ENCODE measurements at regions not wholly inside any gene's neighbourhood (a gene's known extent, or its start where the extent isn't known, plus 50 kb on each side); places are given as distances from the start of the nearest gene placed in this dataset.

DNA sequence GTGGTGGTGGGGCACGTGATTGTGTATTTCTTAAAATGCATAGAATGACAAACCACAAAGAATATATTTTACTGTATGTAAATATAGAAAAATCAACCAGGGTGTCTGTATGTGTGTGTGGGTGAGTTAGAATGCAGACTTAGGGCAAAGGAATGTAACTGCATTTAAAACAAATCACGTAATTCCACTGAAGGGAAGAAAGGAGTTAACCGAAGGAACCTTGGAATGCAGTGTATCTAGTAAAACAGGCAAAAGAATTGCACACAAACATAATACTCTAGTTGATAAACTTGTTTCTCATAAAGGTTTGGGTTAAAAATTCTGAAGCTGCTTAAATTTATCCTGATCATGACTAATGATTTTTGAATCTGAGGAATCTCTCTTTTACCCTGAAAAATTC, 134.9 kb downstream of the ADRA2A start:
- ATAC-seq (no peak), DNase-seq (ENCODE audit: low spot score) (no peak)
- TF ChIP-seq PRRX2 (CRISPR knock-in tag; IDR thresholded peaks at IDR 0.05) (no peak), CREM (CRISPR knock-in tag; IDR thresholded peaks at IDR 0.05) (no peak), SOX15 (CRISPR knock-in tag; IDR thresholded peaks at IDR 0.05) (no peak), NFATC4 (CRISPR knock-in tag; IDR thresholded peaks at IDR 0.05) (no peak), NR2C2 (CRISPR knock-in tag; IDR thresholded peaks at IDR 0.05) (no peak), TP53 (CRISPR knock-in tag; IDR thresholded peaks at IDR 0.05) (no peak), GABPB1 (CRISPR knock-in tag; IDR thresholded peaks at IDR 0.05) (no peak), ZBTB21 (CRISPR knock-in tag; IDR thresholded peaks at IDR 0.05; ENCODE audit: borderline replicate concordance) (no peak)
- TF ChIP-seq, protein P1, sequence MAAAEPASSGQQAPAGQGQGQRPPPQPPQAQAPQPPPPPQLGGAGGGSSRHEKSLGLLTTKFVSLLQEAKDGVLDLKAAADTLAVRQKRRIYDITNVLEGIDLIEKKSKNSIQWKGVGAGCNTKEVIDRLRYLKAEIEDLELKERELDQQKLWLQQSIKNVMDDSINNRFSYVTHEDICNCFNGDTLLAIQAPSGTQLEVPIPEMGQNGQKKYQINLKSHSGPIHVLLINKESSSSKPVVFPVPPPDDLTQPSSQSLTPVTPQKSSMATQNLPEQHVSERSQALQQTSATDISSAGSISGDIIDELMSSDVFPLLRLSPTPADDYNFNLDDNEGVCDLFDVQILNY (CRISPR knock-in tag; IDR thresholded peaks at IDR 0.05), result no peak
- TF ChIP-seq, protein P2, sequence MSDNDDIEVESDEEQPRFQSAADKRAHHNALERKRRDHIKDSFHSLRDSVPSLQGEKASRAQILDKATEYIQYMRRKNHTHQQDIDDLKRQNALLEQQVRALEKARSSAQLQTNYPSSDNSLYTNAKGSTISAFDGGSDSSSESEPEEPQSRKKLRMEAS (CRISPR knock-in tag; IDR thresholded peaks at IDR 0.05), result no peak
- H3K9me3 Mint-ChIP-seq, result no peaks in the 10 kb centered on the region; the same call in 1 of the 2 replicates
- no peak overlapping the region for H3K27ac Mint-ChIP-seq
- CTCF ChIA-PET, result interaction anchor here (1.9 kb wide), 1 partner anchor 135 kb away, joined by 12 read pairs; the partner anchor contains the start of gene ADRA2A
- peaks cover 2% of the 10 kb centered on the region; the same call in 1 of the 2 replicates for H3K36me3 Mint-ChIP-seq
- POLR2A ChIA-PET, result no interaction called here
- H3K4me1 Mint-ChIP-seq, result no peaks in the 10 kb centered on the region
- no peak overlapping the region for H3K4me3 Mint-ChIP-seq
- no peaks in the 10 kb centered on the region for H3K27me3 Mint-ChIP-seq (ENCODE audit: low read depth)

DNA sequence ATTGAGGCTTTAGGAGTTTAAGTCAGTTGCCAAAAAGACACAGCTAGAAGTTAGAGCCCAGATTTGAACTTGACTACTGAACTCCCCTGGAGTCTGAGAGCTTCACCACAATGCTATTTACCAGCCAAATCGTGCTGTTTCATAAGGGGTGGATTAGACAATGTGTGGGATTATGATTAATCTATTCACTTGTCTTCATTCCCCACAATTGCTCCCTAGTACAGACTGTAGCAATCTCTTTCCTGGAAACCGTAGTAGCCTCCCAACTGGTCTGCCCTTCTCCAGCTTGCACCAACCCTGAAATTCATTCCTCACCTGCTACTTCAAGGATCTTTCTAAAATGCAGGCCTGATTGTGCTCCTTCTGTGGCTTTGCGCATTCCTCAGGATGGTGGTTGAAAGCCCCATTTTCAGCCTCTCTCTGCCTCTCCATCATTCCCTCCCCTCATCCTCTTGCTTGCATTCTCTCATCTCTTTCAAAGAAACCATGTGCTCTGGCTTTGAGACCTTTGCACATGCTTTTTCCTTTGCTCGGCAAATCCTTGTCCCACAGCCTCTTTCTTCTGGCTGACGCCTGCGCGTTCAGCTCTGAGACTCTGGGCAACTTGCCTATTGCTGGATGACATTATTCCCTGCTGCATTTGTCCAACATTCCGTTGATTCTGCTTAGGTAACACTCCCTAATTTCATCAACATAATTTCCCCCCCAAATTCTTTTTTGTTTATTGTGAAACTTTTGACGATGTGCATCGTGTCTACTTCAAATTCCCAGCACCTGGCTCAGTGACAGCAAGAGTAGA, 145.1 kb downstream of the ADRA2A start:
- ChIA-PET POLR2A (no interaction called here), CTCF (interaction anchor here (2.0 kb wide), 1 partner anchor 14 kb away, joined by 6 read pairs; no protein-coding TSS in a partner anchor)
- no peak overlapping the region for H3K27ac Mint-ChIP-seq
- DNase-seq (ENCODE audit: low spot score) (no peak), ATAC-seq (no peak)
- peaks cover 6% of the 10 kb centered on the region for H3K4me1 Mint-ChIP-seq
- H3K9me3 Mint-ChIP-seq, result peaks cover 35% of the 10 kb centered on the region
- no peaks in the 10 kb centered on the region for H3K36me3 Mint-ChIP-seq
- no peak overlapping the region for H3K4me3 Mint-ChIP-seq
- no peaks in the 10 kb centered on the region for H3K27me3 Mint-ChIP-seq (ENCODE audit: low read depth)
- TF ChIP-seq, protein P3, sequence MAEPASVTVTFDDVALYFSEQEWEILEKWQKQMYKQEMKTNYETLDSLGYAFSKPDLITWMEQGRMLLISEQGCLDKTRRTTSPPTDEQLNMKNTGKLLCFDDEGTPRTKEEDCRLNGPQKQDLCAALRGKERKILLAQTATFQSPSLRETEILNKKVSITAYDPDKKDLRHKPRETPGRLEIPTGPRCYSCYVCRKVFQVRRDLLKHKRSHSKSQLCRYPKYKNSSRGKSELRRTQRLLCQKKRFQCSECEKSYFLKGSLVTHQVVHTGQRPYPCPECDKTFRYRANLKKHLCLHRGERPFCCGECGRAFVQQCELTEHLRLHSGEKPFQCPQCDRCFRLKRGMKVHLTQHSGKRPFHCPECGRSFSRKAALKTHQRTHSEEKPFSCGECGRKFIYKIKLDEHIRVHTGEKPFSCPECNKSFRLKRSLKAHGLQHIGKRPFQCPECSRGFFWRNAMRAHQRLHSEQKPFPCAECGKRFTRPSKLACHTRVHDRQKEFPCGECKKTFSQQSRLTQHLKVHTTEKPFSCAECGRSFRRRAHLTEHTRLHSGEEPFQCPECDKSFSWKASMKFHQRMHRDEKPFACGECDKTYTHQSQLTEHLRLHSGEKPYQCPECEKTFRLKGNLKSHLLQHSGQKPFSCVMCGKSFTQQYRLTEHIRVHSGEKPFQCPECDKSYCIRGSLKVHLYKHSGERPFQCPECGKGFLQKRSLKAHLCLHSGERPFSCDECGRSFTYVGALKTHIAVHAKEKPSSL (CRISPR knock-in tag; conservative IDR thresholded peaks at IDR 0.05), result no peak
- TF ChIP-seq GTF2I (CRISPR knock-in tag; conservative IDR thresholded peaks at IDR 0.05), result no peak
- TF ChIP-seq, protein P4, sequence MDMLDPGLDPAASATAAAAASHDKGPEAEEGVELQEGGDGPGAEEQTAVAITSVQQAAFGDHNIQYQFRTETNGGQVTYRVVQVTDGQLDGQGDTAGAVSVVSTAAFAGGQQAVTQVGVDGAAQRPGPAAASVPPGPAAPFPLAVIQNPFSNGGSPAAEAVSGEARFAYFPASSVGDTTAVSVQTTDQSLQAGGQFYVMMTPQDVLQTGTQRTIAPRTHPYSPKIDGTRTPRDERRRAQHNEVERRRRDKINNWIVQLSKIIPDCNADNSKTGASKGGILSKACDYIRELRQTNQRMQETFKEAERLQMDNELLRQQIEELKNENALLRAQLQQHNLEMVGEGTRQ (CRISPR knock-in tag; IDR thresholded peaks at IDR 0.05), result no peak
- TF ChIP-seq, protein P5, sequence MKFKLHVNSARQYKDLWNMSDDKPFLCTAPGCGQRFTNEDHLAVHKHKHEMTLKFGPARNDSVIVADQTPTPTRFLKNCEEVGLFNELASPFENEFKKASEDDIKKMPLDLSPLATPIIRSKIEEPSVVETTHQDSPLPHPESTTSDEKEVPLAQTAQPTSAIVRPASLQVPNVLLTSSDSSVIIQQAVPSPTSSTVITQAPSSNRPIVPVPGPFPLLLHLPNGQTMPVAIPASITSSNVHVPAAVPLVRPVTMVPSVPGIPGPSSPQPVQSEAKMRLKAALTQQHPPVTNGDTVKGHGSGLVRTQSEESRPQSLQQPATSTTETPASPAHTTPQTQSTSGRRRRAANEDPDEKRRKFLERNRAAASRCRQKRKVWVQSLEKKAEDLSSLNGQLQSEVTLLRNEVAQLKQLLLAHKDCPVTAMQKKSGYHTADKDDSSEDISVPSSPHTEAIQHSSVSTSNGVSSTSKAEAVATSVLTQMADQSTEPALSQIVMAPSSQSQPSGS (CRISPR knock-in tag; IDR thresholded peaks at IDR 0.05; ENCODE audit: borderline replicate concordance, low read depth), result no peak
- TF ChIP-seq, protein P6, sequence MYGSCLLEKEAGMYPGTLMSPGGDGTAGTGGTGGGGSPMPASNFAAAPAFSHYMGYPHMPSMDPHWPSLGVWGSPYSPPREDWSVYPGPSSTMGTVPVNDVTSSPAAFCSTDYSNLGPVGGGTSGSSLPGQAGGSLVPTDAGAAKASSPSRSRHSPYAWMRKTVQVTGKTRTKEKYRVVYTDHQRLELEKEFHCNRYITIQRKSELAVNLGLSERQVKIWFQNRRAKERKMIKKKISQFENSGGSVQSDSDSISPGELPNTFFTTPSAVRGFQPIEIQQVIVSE (CRISPR knock-in tag; IDR thresholded peaks at IDR 0.05; ENCODE audit: borderline replicate concordance), result no peak
- TF ChIP-seq, protein P7, sequence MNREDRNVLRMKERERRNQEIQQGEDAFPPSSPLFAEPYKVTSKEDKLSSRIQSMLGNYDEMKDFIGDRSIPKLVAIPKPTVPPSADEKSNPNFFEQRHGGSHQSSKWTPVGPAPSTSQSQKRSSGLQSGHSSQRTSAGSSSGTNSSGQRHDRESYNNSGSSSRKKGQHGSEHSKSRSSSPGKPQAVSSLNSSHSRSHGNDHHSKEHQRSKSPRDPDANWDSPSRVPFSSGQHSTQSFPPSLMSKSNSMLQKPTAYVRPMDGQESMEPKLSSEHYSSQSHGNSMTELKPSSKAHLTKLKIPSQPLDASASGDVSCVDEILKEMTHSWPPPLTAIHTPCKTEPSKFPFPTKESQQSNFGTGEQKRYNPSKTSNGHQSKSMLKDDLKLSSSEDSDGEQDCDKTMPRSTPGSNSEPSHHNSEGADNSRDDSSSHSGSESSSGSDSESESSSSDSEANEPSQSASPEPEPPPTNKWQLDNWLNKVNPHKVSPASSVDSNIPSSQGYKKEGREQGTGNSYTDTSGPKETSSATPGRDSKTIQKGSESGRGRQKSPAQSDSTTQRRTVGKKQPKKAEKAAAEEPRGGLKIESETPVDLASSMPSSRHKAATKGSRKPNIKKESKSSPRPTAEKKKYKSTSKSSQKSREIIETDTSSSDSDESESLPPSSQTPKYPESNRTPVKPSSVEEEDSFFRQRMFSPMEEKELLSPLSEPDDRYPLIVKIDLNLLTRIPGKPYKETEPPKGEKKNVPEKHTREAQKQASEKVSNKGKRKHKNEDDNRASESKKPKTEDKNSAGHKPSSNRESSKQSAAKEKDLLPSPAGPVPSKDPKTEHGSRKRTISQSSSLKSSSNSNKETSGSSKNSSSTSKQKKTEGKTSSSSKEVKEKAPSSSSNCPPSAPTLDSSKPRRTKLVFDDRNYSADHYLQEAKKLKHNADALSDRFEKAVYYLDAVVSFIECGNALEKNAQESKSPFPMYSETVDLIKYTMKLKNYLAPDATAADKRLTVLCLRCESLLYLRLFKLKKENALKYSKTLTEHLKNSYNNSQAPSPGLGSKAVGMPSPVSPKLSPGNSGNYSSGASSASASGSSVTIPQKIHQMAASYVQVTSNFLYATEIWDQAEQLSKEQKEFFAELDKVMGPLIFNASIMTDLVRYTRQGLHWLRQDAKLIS (CRISPR knock-in tag; IDR thresholded peaks at IDR 0.05; ENCODE audit: borderline replicate concordance), result no peak
- no peak for TF ChIP-seq CBFB (CRISPR knock-in tag; IDR thresholded peaks at IDR 0.05; ENCODE audit: low read depth)
- TF ChIP-seq, protein P8, sequence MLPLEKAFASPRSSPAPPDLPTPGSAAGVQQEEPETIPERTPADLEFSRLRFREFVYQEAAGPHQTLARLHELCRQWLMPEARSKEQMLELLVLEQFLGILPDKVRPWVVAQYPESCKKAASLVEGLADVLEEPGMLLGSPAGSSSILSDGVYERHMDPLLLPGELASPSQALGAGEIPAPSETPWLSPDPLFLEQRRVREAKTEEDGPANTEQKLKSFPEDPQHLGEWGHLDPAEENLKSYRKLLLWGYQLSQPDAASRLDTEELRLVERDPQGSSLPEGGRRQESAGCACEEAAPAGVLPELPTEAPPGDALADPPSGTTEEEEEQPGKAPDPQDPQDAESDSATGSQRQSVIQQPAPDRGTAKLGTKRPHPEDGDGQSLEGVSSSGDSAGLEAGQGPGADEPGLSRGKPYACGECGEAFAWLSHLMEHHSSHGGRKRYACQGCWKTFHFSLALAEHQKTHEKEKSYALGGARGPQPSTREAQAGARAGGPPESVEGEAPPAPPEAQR (CRISPR knock-in tag; IDR thresholded peaks at IDR 0.05), result no peak
- no peak for TF ChIP-seq MXD4 (CRISPR knock-in tag; IDR thresholded peaks at IDR 0.05; ENCODE audit: borderline replicate concordance)
- no peak for TF ChIP-seq NFE2L1 (CRISPR knock-in tag; IDR thresholded peaks at IDR 0.05)
- no peak for TF ChIP-seq TEAD1 (CRISPR knock-in tag; IDR thresholded peaks at IDR 0.05)

All from WTC11 (cell line).